MCF 10A (cell line): ENCODE measurements at regions not wholly inside any gene's neighbourhood (a gene's known extent, or its start where the extent isn't known, plus 50 kb on each side); places are given as distances from the start of the nearest gene placed in this dataset.

Source experiments
- BruUV-seq: library from RNA; stranded (reverse); fragments of 400-500 nt; replicated peaks from 2 replicates; lab custom pipeline; 2021; lab: Mats Ljungman, UMichigan
- CTCF ChIA-PET: fragments of 300-600 bp; sonication (Branson Sonifier 250); formaldehyde crosslinking; extraction: SDS; loops from one replicate; lab custom pipeline; 2021; ENCODE audit warnings: antibody characterized with exemption, inconsistent platforms; lab: Yijun Ruan, JAX
- POLR2A ChIA-PET: fragments of 300-600, 350-650 bp; sonication (Branson Sonifier 250); formaldehyde crosslinking; extraction: SDS; loops from one replicate; lab custom pipeline; 2020; ENCODE audit warnings: antibody characterized with exemption, inconsistent platforms; lab: Yijun Ruan, JAX
- DNase-seq: peaks from one replicate; pipeline ENCODE4 v3.0.0-alpha.2; 2018; ENCODE audit not compliant: unreplicated experiment
- H3K27ac Mint-ChIP-seq: one replicate; pipeline ENCODE4 v1.8.0; 2022; ENCODE audit warnings: mild to moderate bottlenecking, low read depth, mixed read lengths; ENCODE audit not compliant: unreplicated experiment
- H3K27me3 Mint-ChIP-seq: one replicate; pipeline ENCODE4 v1.8.0; 2022; ENCODE audit warnings: mixed read lengths; ENCODE audit not compliant: insufficient read depth, unreplicated experiment
- H3K36me3 Mint-ChIP-seq: one replicate; pipeline ENCODE4 v1.8.0; 2022; ENCODE audit warnings: mild to moderate bottlenecking, moderate library complexity, mixed read lengths; ENCODE audit not compliant: insufficient read depth, unreplicated experiment
- H3K4me1 Mint-ChIP-seq: one replicate; pipeline ENCODE4 v1.8.0; 2022; ENCODE audit warnings: mixed read lengths; ENCODE audit not compliant: insufficient read depth, unreplicated experiment
- H3K4me3 Mint-ChIP-seq: one replicate; pipeline ENCODE4 v1.8.0; 2022; ENCODE audit warnings: mild to moderate bottlenecking, moderate library complexity, mixed read lengths; ENCODE audit not compliant: unreplicated experiment
- H3K9me3 Mint-ChIP-seq: one replicate; pipeline ENCODE4 v1.8.0; 2022; ENCODE audit warnings: mixed read lengths; ENCODE audit not compliant: unreplicated experiment
- CTCF ChIP-seq: fragments of 200-600 bp; IDR thresholded peaks from one replicate; pipeline ENCODE4 v1.8.0; 2022; ENCODE audit warnings: antibody characterized with exemption, mild to moderate bottlenecking; ENCODE audit not compliant: unreplicated experiment
- intact Hi-C: fragments of 100-400 bp; cut with micrococcal nuclease; formaldehyde crosslinking; loops from 2 replicates; pipeline ENCODE4 v1.14.1; 2022

DNA sequence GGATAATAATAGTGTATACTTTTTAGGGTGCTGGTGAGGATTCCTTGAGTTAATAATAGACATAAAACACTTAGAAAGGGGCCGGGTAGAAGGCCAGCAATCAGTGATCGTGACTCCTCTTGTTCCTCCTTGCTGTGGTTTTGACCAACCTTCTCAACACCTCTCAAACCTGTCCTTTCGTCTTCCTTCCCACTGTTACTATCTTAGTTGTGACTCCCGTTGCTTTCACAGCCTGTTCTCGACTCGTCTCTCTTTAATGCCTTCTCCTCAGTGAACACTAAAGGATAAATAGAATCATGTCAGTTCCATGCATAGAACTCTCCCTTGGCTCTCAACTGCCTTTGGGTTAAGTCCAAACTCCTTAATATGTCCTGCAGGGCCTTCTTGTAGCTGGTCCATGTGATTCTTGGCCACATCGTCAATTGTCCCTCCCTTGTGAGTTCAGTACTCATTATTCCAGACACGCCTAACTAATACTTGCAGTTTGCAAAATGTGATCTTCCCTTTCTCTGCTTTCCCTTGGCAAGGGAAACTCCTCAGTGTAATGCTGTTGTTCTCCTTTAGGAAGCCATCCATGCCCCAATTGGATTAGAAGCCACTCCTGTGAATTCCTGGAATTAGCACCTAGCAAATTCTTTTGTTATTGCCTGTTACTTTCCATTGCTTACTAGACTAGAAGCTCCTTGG is 164.9 kb downstream of the UTRN start:
- H3K4me3 Mint-ChIP-seq = no peak overlapping the region
- no peak for TF ChIP-seq CTCF
- POLR2A ChIA-PET = interaction anchor here (0.6 kb wide), 1 partner anchor 1773 kb away, joined by 3 read pairs; no protein-coding TSS in a partner anchor
- intact Hi-C loops = no loop called here
- BruUV-seq = no TSS peak
- CTCF ChIA-PET = interaction anchor here (0.6 to 0.7 kb wide), 2 partner anchors 21 to 1825 kb away, joined by 3 read pairs; no protein-coding TSS in a partner anchor
- no peaks in the 10 kb centered on the region for H3K27me3 Mint-ChIP-seq
- peak overlapping the region; percentile 40 for H3K27ac Mint-ChIP-seq
- peaks cover 55% of the 10 kb centered on the region for H3K36me3 Mint-ChIP-seq
- H3K4me1 Mint-ChIP-seq = no peaks in the 10 kb centered on the region
- DNase-seq = no peak
- H3K9me3 Mint-ChIP-seq = no peaks in the 10 kb centered on the region

- Mint-ChIP-seq H3K36me3 (peaks cover 53% of the 10 kb centered on the region), H3K4me1 (no peaks in the 10 kb centered on the region), H3K4me3 (no peak overlapping the region), H3K9me3 (no peaks in the 10 kb centered on the region), H3K27ac (no peak overlapping the region), H3K27me3 (no peaks in the 10 kb centered on the region)
- ChIA-PET POLR2A (no interaction called here), CTCF (no interaction called here)
- no TSS peak for BruUV-seq
- no peak for TF ChIP-seq CTCF
- intact Hi-C loops = no loop called here
- DNase-seq = no peak
These were observed 175.4 kb downstream of the UTRN start for GRCh38 chr6:144460327-144461095.

- peaks cover 4% of the 10 kb centered on the region for H3K4me1 Mint-ChIP-seq
- CTCF ChIA-PET = no interaction called here
- H3K9me3 Mint-ChIP-seq = no peaks in the 10 kb centered on the region
- no TSS peak for BruUV-seq
- peaks cover 57% of the 10 kb centered on the region for H3K36me3 Mint-ChIP-seq
- intact Hi-C loops = no loop called here
- no peak overlapping the region for H3K4me3 Mint-ChIP-seq
- H3K27me3 Mint-ChIP-seq = no peaks in the 10 kb centered on the region
- POLR2A ChIA-PET = no interaction called here
- TF ChIP-seq CTCF = no peak
- H3K27ac Mint-ChIP-seq = no peak overlapping the region
- no peak for DNase-seq
These were observed 176.9 kb downstream of the UTRN start for GRCh38 chr6:144462058-144462457.

- H3K4me1 Mint-ChIP-seq = peaks cover 7% of the 10 kb centered on the region
- POLR2A ChIA-PET = no interaction called here
- BruUV-seq = no TSS peak
- DNase-seq = no peak
- no peak overlapping the region for H3K4me3 Mint-ChIP-seq
- TF ChIP-seq CTCF = no peak
- H3K27ac Mint-ChIP-seq = no peak overlapping the region
- H3K36me3 Mint-ChIP-seq = peaks cover 34% of the 10 kb centered on the region
- no peaks in the 10 kb centered on the region for H3K27me3 Mint-ChIP-seq
- intact Hi-C loops = no loop called here
- no peaks in the 10 kb centered on the region for H3K9me3 Mint-ChIP-seq
- CTCF ChIA-PET = interaction anchor here (1.1 to 1.6 kb wide), 2 partner anchors 15 to 328 kb away, joined by 3 to 6 read pairs; no protein-coding TSS in a partner anchor
These were observed 181.6 kb downstream of the UTRN start for GRCh38 chr6:144466716-144467115.
